CD14-positive monocyte (primary cell): ENCODE measurements at regions not wholly inside any gene's neighbourhood (a gene's known extent, or its start where the extent isn't known, plus 50 kb on each side); places are given as distances from the start of the nearest gene placed in this dataset.

Experiments used
- DNase-seq, 3 donors: peaks; one replicate each; pipeline ENCODE4 v3.0.0-alpha.2; 2011 to 2022
- H2AFZ ChIP-seq: 2 replicates; pipeline ENCODE4 v1.6.0; 2012; ENCODE audit warnings: mild to moderate bottlenecking, low read depth, low read length, inconsistent platforms; ENCODE audit not compliant: insufficient read depth, poor library complexity, severe bottlenecking
- H3K27ac ChIP-seq, 2 donors: 1 replicate in 1 of 2; 2 replicates in 1 of 2; pipeline ENCODE4 v1.5.1; 2012 to 2013; ENCODE audit warnings: low read length in 2 of 2, control low read depth in 1 of 2, inconsistent platforms in 1 of 2, low read depth in 1 of 2, mild to moderate bottlenecking in 1 of 2
- H3K27me3 ChIP-seq, 2 donors: one replicate each; pipeline versions ENCODE4 v1.6.0 to v1.6.1; 2011 to 2013; ENCODE audit warnings: low read length in 2 of 2; ENCODE audit not compliant: control insufficient read depth in 2 of 2, insufficient read depth in 2 of 2
- H3K36me3 ChIP-seq, 2 donors: replicated peaks in 1 of 2; 1 replicate in 1 of 2; 2 replicates in 1 of 2; pipeline versions ENCODE4 v1.5.1 to v1.6.1; 2012 to 2013; ENCODE audit warnings: low read length in 2 of 2, control low read depth in 1 of 2, inconsistent platforms in 1 of 2, mild to moderate bottlenecking in 1 of 2; ENCODE audit not compliant: insufficient read depth in 2 of 2, control insufficient read depth in 1 of 2
- H3K4me1 ChIP-seq, 2 donors: 1 replicate in 1 of 2; 2 replicates in 1 of 2; pipeline versions ENCODE4 v1.5.1 to v1.6.1; 2012 to 2013; ENCODE audit warnings: low read length in 2 of 2, control low read depth in 1 of 2, inconsistent platforms in 1 of 2, mild to moderate bottlenecking in 1 of 2, moderate library complexity in 1 of 2; ENCODE audit not compliant: insufficient read depth in 2 of 2, control insufficient read depth in 1 of 2
- H3K4me2 ChIP-seq: replicated peaks from 2 replicates; pipeline ENCODE3; 2012; ENCODE audit warnings: low read length, moderate library complexity, mild to moderate bottlenecking; ENCODE audit not compliant: poor library complexity, severe bottlenecking; ENCODE audit errors: extremely low read depth
- H3K4me3 ChIP-seq, 3 experiments: fragments of 200-600 bp in 1 of 3; sonication (generic) in 1 of 3; replicated peaks in 1 of 3; 1 replicate in 2 of 3; 2 replicates in 1 of 3; pipeline ENCODE4 v1.5.1; 2011 to 2013; ENCODE audit warnings: low read length in 3 of 3, mild to moderate bottlenecking in 3 of 3, control low read depth in 2 of 3, low read depth in 2 of 3, inconsistent platforms in 1 of 3, moderate library complexity in 1 of 3
- H3K79me2 ChIP-seq: 2 replicates; pipeline ENCODE4 v1.6.0; 2012; ENCODE audit warnings: mild to moderate bottlenecking, control low read depth, inconsistent platforms, low read length, moderate library complexity; ENCODE audit not compliant: insufficient read depth
- H3K9ac ChIP-seq: 2 replicates; pipeline ENCODE4 v1.6.0; 2017; ENCODE audit warnings: low read length, mild to moderate bottlenecking; ENCODE audit not compliant: insufficient read depth, poor library complexity, severe bottlenecking
- H3K9me3 ChIP-seq, 2 donors: replicated peaks in 1 of 2; 1 replicate in 1 of 2; 2 replicates in 1 of 2; pipeline versions ENCODE4 v1.5.1 to v1.6.1; 2012 to 2013; ENCODE audit warnings: low read length in 2 of 2, control low read depth in 1 of 2; ENCODE audit not compliant: control insufficient read depth in 1 of 2, insufficient read depth in 1 of 2
- H4K20me1 ChIP-seq: 2 replicates; pipeline ENCODE4 v1.6.0; 2012; ENCODE audit warnings: mild to moderate bottlenecking, low read length, control low read depth, moderate library complexity; ENCODE audit not compliant: insufficient read depth
- H3K27ac Mint-ChIP-seq, 7 donors: one replicate each; pipeline ENCODE4 v1.8.0; 2020; ENCODE audit warnings: mild to moderate bottlenecking in 7 of 7, mixed read lengths in 7 of 7, moderate library complexity in 6 of 7, inconsistent platforms in 2 of 7
- H3K27me3 Mint-ChIP-seq, 3 donors: one replicate each; pipeline ENCODE4 v1.8.0; 2021 to 2022; ENCODE audit warnings: low read depth in 3 of 3, mild to moderate bottlenecking in 3 of 3, mixed read lengths in 3 of 3, moderate library complexity in 3 of 3, inconsistent platforms in 1 of 3
- H3K36me3 Mint-ChIP-seq, 2 donors: one replicate each; pipeline ENCODE4 v1.8.0; 2020; ENCODE audit warnings: mixed read lengths in 2 of 2, inconsistent platforms in 1 of 2, mild to moderate bottlenecking in 1 of 2
- H3K4me1 Mint-ChIP-seq: one replicate; pipeline ENCODE4 v1.8.0; 2020; ENCODE audit warnings: mild to moderate bottlenecking, mixed read lengths
- H3K4me3 Mint-ChIP-seq, 2 donors: one replicate each; pipeline ENCODE4 v1.8.0; 2020; ENCODE audit warnings: mild to moderate bottlenecking in 2 of 2, mixed read lengths in 2 of 2, moderate library complexity in 1 of 2
- H3K9me3 Mint-ChIP-seq, 7 donors: one replicate each; pipeline ENCODE4 v1.8.0; 2020 to 2022; ENCODE audit warnings: mixed read lengths in 7 of 7, mild to moderate bottlenecking in 6 of 7, moderate library complexity in 6 of 7, inconsistent platforms in 2 of 7
- WGBS: methylation state at CpG from one replicate; pipeline ENCODE4 v1.1.5; 2013; ENCODE audit warnings: missing lambda C conversion rate; ENCODE audit not compliant: insufficient coverage; 5-methylcytosine and 5-hydroxymethylcytosine counted together
- intact Hi-C, 2 donors: fragments of 100-400 bp; cut with micrococcal nuclease; formaldehyde crosslinking; loops; one replicate each; pipeline versions ENCODE4 v1.15.0 to v1.15.1; 2023
- TF ChIP-seq, protein P1 (sequence below): fragments of 200-600 bp; IDR thresholded peaks from one replicate; pipeline ENCODE4 v1.8.0; 2022; ENCODE audit warnings: antibody characterized with exemption, mild to moderate bottlenecking

DNA sequence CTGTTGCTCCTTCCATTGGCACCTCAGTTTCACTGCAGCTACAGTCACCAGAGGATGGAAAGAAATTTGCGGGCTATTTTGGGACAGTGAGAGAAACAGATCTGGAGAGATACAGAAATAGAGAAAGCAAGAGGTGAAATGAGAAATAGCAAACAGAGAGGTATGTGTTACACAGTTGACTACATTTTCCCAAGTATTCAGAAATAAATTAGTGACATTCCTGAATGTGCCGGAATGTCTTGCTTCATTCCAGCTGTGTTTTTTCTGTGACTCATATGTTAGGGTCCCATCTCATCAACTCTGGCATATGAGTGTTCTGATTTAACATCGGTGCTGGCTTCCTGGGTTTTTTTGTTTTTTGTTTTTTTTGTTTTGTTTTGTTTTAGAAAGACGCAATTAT is 63.8 kb upstream of the ZNF462 start:
- Histone ChIP-seq H3K9me3 (no peaks in the 10 kb centered on the region), H3K79me2 (no peaks in the 10 kb centered on the region), H4K20me1 (no peaks in the 10 kb centered on the region), H2AFZ (no peak overlapping the region), H3K4me3 (no peak overlapping the region), H3K4me2 (no peak overlapping the region), H3K27me3 (no peaks in the 10 kb centered on the region), H3K27ac (no peak overlapping the region), H3K36me3 (no peaks in the 10 kb centered on the region), H3K9ac (no peak overlapping the region), H3K4me1 (no peaks in the 10 kb centered on the region)
- no peak overlapping the region for H3K4me3 Mint-ChIP-seq
- no peak overlapping the region for H3K27ac Mint-ChIP-seq
- no peaks in the 10 kb centered on the region for H3K27me3 Mint-ChIP-seq
- H3K4me1 Mint-ChIP-seq: no peaks in the 10 kb centered on the region
- peaks cover 3 to 13% (median 7%) of the 10 kb centered on the region in 7 donors for H3K9me3 Mint-ChIP-seq
- intact Hi-C loops: no loop called here
- TF ChIP-seq, protein P1, sequence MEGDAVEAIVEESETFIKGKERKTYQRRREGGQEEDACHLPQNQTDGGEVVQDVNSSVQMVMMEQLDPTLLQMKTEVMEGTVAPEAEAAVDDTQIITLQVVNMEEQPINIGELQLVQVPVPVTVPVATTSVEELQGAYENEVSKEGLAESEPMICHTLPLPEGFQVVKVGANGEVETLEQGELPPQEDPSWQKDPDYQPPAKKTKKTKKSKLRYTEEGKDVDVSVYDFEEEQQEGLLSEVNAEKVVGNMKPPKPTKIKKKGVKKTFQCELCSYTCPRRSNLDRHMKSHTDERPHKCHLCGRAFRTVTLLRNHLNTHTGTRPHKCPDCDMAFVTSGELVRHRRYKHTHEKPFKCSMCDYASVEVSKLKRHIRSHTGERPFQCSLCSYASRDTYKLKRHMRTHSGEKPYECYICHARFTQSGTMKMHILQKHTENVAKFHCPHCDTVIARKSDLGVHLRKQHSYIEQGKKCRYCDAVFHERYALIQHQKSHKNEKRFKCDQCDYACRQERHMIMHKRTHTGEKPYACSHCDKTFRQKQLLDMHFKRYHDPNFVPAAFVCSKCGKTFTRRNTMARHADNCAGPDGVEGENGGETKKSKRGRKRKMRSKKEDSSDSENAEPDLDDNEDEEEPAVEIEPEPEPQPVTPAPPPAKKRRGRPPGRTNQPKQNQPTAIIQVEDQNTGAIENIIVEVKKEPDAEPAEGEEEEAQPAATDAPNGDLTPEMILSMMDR: no peak
- 100% methylated on average over 1 of the region's 4 CpGs for WGBS
- DNase-seq: no peak
- no peaks in the 10 kb centered on the region for H3K36me3 Mint-ChIP-seq

DNA sequence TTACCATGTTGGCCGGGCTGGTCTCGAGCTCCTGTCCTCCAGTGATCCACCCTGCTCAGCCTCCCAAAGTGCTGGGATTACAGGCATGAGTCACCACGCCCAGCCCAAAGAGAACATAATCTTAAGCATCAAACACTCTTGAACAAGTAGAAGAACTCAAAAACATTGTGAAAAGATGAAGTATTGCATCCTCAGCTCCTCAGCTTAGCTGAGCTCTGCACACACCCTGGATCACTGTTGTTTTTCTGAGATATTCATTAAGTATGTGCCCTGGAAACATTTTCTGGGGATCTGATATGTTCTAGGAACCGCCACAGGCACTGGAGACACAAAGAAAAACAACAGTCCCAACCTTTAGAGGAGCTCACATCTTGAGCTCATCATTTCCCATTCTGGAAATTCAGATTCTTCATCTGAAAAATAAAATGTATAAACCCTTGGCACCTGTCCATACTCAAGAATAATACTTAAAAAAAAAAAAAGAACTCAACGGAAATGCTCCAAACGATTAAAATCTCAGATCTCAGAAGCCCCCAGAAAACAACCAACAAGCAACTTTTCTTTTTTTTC is 62.2 kb upstream of the ZNF462 start:
- H3K9me3 Mint-ChIP-seq: peaks cover 2 to 9% (median 4%) of the 10 kb centered on the region in 7 donors
- H3K27me3 Mint-ChIP-seq: no peaks in the 10 kb centered on the region
- Histone ChIP-seq H3K9ac (no peak overlapping the region), H3K4me3 (no peak overlapping the region), H3K4me1 (no peaks in the 10 kb centered on the region), H3K27ac (no peak overlapping the region), H3K4me2 (no peak overlapping the region), H3K36me3 (no peaks in the 10 kb centered on the region), H3K27me3 (no peaks in the 10 kb centered on the region), H3K79me2 (no peaks in the 10 kb centered on the region), H2AFZ (no peak overlapping the region), H3K9me3 (peaks cover 0 to 2% of the 10 kb centered on the region in 2 donors), H4K20me1 (no peaks in the 10 kb centered on the region)
- H3K36me3 Mint-ChIP-seq: no peaks in the 10 kb centered on the region
- no peak for DNase-seq
- TF ChIP-seq, protein P1: no peak
- intact Hi-C loops: no loop called here
- 87% methylated on average over 3 of the region's 6 CpGs for WGBS
- H3K4me3 Mint-ChIP-seq: no peak overlapping the region
- H3K4me1 Mint-ChIP-seq: no peaks in the 10 kb centered on the region
- no peak overlapping the region for H3K27ac Mint-ChIP-seq
